ENCODE measurements at regions not wholly inside any gene's neighbourhood (a gene's known extent, or its start where the extent isn't known, plus 50 kb on each side); places are given as distances from the start of the nearest gene placed in this dataset.

- no peak overlapping the region for H3K9ac ChIP-seq (ENCODE audit: insufficient read depth, low read length)
- TF ChIP-seq EZH2 (IDR thresholded peaks at IDR 0.05; ENCODE audit: low read length, missing control alignments) (no peak), CTCF (conservative IDR thresholded peaks at IDR 0.05 in 1 of 2, IDR thresholded peaks at IDR 0.05 in 1 of 2; ENCODE audit: low read depth in 1 of 2, low read length in 2 of 2) (no peak)
- H3K4me3 ChIP-seq (replicated peaks in 1 of 4; ENCODE audit: control extremely low read depth in 1 of 4, insufficient read depth in 1 of 4, low read depth in 3 of 4, low read length in 4 of 4) = no peak overlapping the region
- H3K79me2 ChIP-seq (ENCODE audit: control insufficient read depth, insufficient read depth, low read length) = no peaks in the 10 kb centered on the region
- no peaks in the 10 kb centered on the region for H3K36me3 ChIP-seq (ENCODE audit: control insufficient read depth, insufficient read depth, low read length)
- no peak overlapping the region for H3K4me2 ChIP-seq (ENCODE audit: extremely low read depth, insufficient read depth, low read length)
- no peaks in the 10 kb centered on the region for H4K20me1 ChIP-seq (ENCODE audit: control insufficient read depth, extremely low read depth, insufficient read depth, low read length)
- DNase-seq (ENCODE audit: low read depth in 2 of 2) = no peak
- H3K9me3 ChIP-seq (ENCODE audit: control insufficient read depth, insufficient read depth, low read depth, low read length) = no peaks in the 10 kb centered on the region
- peaks cover 10% of the 10 kb centered on the region for H3K27me3 ChIP-seq (ENCODE audit: control insufficient read depth, insufficient read depth, low read length)
- H3K4me1 ChIP-seq (ENCODE audit: control insufficient read depth, extremely low read depth, insufficient read depth, low read length) = no peaks in the 10 kb centered on the region
- no peak overlapping the region for H2AFZ ChIP-seq (ENCODE audit: low read length)
- H3K27ac ChIP-seq (ENCODE audit: insufficient read depth, low read length) = no peak overlapping the region
Measured at GRCh38 chr1:214216779-214217178, 64.2 kb upstream of the SMYD2 start.

GRCh38 chr1:214219902-214220301, 61.1 kb upstream of the SMYD2 start:
- DNase-seq (ENCODE audit: low read depth in 2 of 2) = no peak
- Histone ChIP-seq H3K4me2 (ENCODE audit: extremely low read depth, insufficient read depth, low read length) (no peak overlapping the region), H3K9me3 (ENCODE audit: control insufficient read depth, insufficient read depth, low read depth, low read length) (no peaks in the 10 kb centered on the region), H3K36me3 (ENCODE audit: control insufficient read depth, insufficient read depth, low read length) (no peaks in the 10 kb centered on the region), H3K27ac (ENCODE audit: insufficient read depth, low read length) (no peak overlapping the region), H4K20me1 (ENCODE audit: control insufficient read depth, extremely low read depth, insufficient read depth, low read length) (no peaks in the 10 kb centered on the region), H3K4me1 (ENCODE audit: control insufficient read depth, extremely low read depth, insufficient read depth, low read length) (no peaks in the 10 kb centered on the region), H3K27me3 (ENCODE audit: control insufficient read depth, insufficient read depth, low read length) (peaks cover 8% of the 10 kb centered on the region), H3K4me3 (replicated peaks in 1 of 4; ENCODE audit: control extremely low read depth in 1 of 4, insufficient read depth in 1 of 4, low read depth in 3 of 4, low read length in 4 of 4) (no peak overlapping the region), H3K79me2 (ENCODE audit: control insufficient read depth, insufficient read depth, low read length) (no peaks in the 10 kb centered on the region), H3K9ac (ENCODE audit: insufficient read depth, low read length) (no peak overlapping the region), H2AFZ (ENCODE audit: low read length) (no peak overlapping the region)
- TF ChIP-seq EZH2 (IDR thresholded peaks at IDR 0.05; ENCODE audit: low read length, missing control alignments) = no peak
- no peak for TF ChIP-seq CTCF (conservative IDR thresholded peaks at IDR 0.05 in 1 of 2, IDR thresholded peaks at IDR 0.05 in 1 of 2; ENCODE audit: low read depth in 1 of 2, low read length in 2 of 2)

- no peak for DNase-seq (ENCODE audit: low read depth in 2 of 2)
- no peaks in the 10 kb centered on the region for H4K20me1 ChIP-seq (ENCODE audit: control insufficient read depth, extremely low read depth, insufficient read depth, low read length)
- H2AFZ ChIP-seq (ENCODE audit: low read length) = no peak overlapping the region
- H3K27ac ChIP-seq (ENCODE audit: insufficient read depth, low read length) = no peak overlapping the region
- H3K4me3 ChIP-seq (replicated peaks in 1 of 4; ENCODE audit: control extremely low read depth in 1 of 4, insufficient read depth in 1 of 4, low read depth in 3 of 4, low read length in 4 of 4) = no peak overlapping the region
- no peak overlapping the region for H3K4me2 ChIP-seq (ENCODE audit: extremely low read depth, insufficient read depth, low read length)
- H3K36me3 ChIP-seq (ENCODE audit: control insufficient read depth, insufficient read depth, low read length) = no peaks in the 10 kb centered on the region
- TF ChIP-seq CTCF (conservative IDR thresholded peaks at IDR 0.05 in 1 of 2, IDR thresholded peaks at IDR 0.05 in 1 of 2; ENCODE audit: low read depth in 1 of 2, low read length in 2 of 2) (no peak), EZH2 (IDR thresholded peaks at IDR 0.05; ENCODE audit: low read length, missing control alignments) (no peak)
- no peaks in the 10 kb centered on the region for H3K9me3 ChIP-seq (ENCODE audit: control insufficient read depth, insufficient read depth, low read depth, low read length)
- no peaks in the 10 kb centered on the region for H3K79me2 ChIP-seq (ENCODE audit: control insufficient read depth, insufficient read depth, low read length)
- H3K27me3 ChIP-seq (ENCODE audit: control insufficient read depth, insufficient read depth, low read length) = peaks cover 4% of the 10 kb centered on the region
- no peak overlapping the region for H3K9ac ChIP-seq (ENCODE audit: insufficient read depth, low read length)
- no peaks in the 10 kb centered on the region for H3K4me1 ChIP-seq (ENCODE audit: control insufficient read depth, extremely low read depth, insufficient read depth, low read length)
Measured at GRCh38 chr1:214220891-214221290, 60.1 kb upstream of the SMYD2 start.
